ENCODE measurements at regions not wholly inside any gene's neighbourhood (a gene's known extent, or its start where the extent isn't known, plus 50 kb on each side); places are given as distances from the start of the nearest gene placed in this dataset.

DNA sequence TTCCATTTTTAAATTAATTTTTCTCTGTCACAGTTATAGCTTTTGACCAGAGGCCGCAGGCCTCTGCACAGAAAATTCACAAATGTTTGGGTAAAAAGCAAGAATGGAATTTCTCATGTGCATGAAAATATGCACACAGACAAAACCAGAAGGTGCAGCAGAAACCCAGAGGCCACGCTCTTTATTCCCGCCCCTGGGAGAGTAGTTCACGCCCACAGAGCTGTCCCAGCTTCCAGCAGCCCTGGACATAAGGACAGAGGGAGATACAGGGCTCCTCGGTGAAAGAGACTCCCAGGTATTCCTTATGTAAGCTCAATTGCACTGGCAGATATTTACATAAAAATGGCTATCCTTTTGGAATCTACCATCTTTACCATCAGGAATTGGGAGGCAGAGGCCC, 245.2 kb upstream of the NFE2L3 start:
- H3K36me3 ChIP-seq (ENCODE audit: control insufficient read depth in 1 of 2, insufficient read depth in 2 of 2, low read length in 2 of 2): no peaks in the 10 kb centered on the region
- H3K4me1 ChIP-seq (ENCODE audit: control insufficient read depth in 1 of 2, insufficient read depth in 2 of 2, low read length in 2 of 2): no peaks in the 10 kb centered on the region
- no peak overlapping the region for H3K27ac ChIP-seq (ENCODE audit: low read length)
- no peaks in the 10 kb centered on the region for H3K27me3 ChIP-seq (ENCODE audit: low read depth, low read length)
- no peaks in the 10 kb centered on the region for H3K9me3 ChIP-seq (ENCODE audit: control insufficient read depth in 1 of 2, low read length in 2 of 2)
- H3K4me3 ChIP-seq (ENCODE audit: low read depth in 1 of 2, low read length in 2 of 2): no peak overlapping the region

DNA sequence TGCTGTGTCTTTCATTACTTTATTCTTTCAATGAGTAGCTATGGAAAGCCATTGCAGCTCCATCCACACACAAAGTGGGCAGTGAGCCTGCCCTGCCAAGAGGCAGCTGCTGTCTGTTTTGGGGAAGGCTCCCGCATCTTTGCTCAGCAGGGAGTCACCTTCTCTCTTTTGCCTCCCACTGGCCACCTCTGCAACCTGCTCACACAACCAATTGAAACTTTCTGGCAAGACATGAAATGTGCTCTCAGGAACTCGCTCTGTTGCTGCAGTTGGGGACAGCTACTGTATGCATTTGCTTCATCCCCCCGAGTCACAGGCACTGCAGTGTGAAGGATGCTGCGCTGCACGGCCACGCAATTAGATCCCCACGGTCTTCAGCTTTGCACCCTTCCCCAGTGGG, 244.8 kb upstream of the NFE2L3 start:
- Histone ChIP-seq H3K27me3 (ENCODE audit: low read depth, low read length) (no peaks in the 10 kb centered on the region), H3K9me3 (ENCODE audit: control insufficient read depth in 1 of 2, low read length in 2 of 2) (no peaks in the 10 kb centered on the region), H3K27ac (ENCODE audit: low read length) (no peak overlapping the region), H3K36me3 (ENCODE audit: control insufficient read depth in 1 of 2, insufficient read depth in 2 of 2, low read length in 2 of 2) (no peaks in the 10 kb centered on the region), H3K4me1 (ENCODE audit: control insufficient read depth in 1 of 2, insufficient read depth in 2 of 2, low read length in 2 of 2) (no peaks in the 10 kb centered on the region), H3K4me3 (ENCODE audit: low read depth in 1 of 2, low read length in 2 of 2) (no peak overlapping the region)

DNA sequence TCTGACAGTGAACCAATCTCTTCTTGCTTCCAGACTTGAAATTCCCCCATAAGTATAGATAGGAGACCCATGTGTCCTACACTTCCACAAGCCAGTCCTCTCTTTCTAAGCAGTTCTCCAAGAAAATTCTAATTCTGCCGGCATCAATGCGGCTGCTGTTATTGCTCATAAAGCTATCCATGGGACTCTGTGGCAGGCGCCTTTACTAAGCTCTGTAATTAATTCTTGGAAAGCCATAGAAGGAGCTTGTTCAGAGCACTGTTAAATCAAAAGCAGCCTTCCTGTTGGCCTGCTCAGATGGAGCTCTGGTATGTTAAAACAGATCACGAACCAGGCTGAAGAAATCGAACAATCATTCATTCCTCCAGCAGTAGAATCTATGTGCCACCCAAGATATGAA, 244.3 kb upstream of the NFE2L3 start:
- no peaks in the 10 kb centered on the region for H3K36me3 ChIP-seq (ENCODE audit: control insufficient read depth in 1 of 2, insufficient read depth in 2 of 2, low read length in 2 of 2)
- no peak overlapping the region for H3K27ac ChIP-seq (ENCODE audit: low read length)
- no peaks in the 10 kb centered on the region for H3K9me3 ChIP-seq (ENCODE audit: control insufficient read depth in 1 of 2, low read length in 2 of 2)
- H3K4me1 ChIP-seq (ENCODE audit: control insufficient read depth in 1 of 2, insufficient read depth in 2 of 2, low read length in 2 of 2): no peaks in the 10 kb centered on the region
- no peak overlapping the region for H3K4me3 ChIP-seq (ENCODE audit: low read depth in 1 of 2, low read length in 2 of 2)
- H3K27me3 ChIP-seq (ENCODE audit: low read depth, low read length): no peaks in the 10 kb centered on the region

DNA sequence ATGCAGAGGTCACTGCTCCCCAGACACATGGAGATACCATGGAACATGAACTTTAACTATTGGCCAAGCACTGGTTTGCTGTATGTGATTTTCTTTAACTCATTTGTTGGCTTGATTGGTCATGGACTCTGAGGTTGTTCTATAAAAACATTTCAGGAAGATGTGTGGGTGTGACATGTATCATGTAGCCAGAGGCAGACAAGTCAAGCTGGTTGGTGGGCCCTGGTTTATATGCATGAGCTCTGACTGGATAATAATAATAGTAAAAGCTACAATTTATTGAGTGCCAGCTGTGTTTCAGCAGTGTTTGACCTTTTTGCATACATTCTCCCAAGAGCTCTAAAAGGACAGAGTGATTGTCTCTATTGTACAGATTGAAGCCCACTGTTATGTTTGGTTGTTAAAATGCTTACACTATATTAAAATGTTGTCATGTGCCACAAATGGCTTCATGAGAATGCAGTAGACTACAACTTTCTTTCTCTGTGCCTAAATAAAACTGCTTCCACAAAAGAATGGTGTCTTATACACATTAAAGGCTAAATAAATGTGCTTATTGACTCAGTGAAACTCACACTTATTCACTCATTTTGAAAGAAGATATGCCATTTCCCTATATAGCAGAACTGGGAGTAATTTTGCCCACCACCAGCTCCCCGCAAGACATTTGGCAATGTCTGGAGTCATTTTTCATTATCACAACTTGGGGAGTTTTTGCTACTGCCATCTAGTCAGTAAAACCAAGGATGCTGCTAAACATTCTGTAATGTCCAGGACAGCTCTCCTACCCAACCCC, 243.6 kb upstream of the NFE2L3 start:
- Histone ChIP-seq H3K27ac (ENCODE audit: low read length) (no peak overlapping the region), H3K27me3 (ENCODE audit: low read depth, low read length) (no peaks in the 10 kb centered on the region), H3K4me1 (ENCODE audit: control insufficient read depth in 1 of 2, insufficient read depth in 2 of 2, low read length in 2 of 2) (no peaks in the 10 kb centered on the region), H3K9me3 (ENCODE audit: control insufficient read depth in 1 of 2, low read length in 2 of 2) (no peaks in the 10 kb centered on the region), H3K36me3 (ENCODE audit: control insufficient read depth in 1 of 2, insufficient read depth in 2 of 2, low read length in 2 of 2) (no peaks in the 10 kb centered on the region), H3K4me3 (ENCODE audit: low read depth in 1 of 2, low read length in 2 of 2) (no peak overlapping the region)

DNA sequence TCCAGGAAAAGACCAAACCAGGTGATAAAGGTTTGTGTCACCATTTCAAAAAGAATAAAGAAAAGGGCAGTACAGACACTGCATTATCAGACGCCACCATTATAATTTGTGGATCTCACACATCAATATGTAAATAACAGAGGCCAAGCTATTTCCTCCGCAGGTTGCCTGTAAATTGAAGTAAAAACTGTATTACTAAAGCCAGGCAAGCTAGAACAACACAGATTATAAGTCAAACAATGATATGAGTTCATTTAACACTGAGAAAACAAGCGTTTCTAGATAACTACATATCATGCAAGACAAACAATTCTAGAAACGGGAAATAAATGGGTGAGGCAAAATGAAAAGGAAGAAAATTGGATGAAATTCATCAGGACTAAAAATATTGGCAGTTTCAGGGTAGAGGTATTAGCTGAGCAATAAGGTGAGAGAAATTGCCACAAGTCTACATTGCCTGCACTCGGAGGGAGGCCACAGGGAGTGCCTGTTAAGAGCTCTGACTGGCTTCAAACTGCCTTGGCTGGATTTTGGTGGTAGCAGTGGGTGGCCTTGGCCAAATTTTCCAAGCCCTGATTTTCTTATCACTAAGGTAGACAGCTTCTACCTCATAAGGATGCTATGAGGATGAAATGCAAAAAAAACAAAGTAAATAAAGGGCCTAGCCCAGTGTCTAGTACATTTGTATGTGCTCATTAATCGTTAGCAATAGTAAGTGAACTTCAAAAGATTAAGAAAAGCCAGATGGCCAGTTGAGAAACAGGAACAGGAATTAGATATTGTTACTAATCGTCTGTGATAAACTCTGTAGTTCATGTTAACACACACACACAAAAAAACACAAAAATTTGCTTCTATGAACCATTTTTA, 240.0 kb upstream of the NFE2L3 start:
- no peak overlapping the region for H3K4me3 ChIP-seq (ENCODE audit: low read depth in 1 of 2, low read length in 2 of 2)
- no peak overlapping the region for H3K27ac ChIP-seq (ENCODE audit: low read length)
- H3K9me3 ChIP-seq (ENCODE audit: control insufficient read depth in 1 of 2, low read length in 2 of 2): no peaks in the 10 kb centered on the region
- no peaks in the 10 kb centered on the region for H3K27me3 ChIP-seq (ENCODE audit: low read depth, low read length)
- no peaks in the 10 kb centered on the region for H3K4me1 ChIP-seq (ENCODE audit: control insufficient read depth in 1 of 2, insufficient read depth in 2 of 2, low read length in 2 of 2)
- no peaks in the 10 kb centered on the region for H3K36me3 ChIP-seq (ENCODE audit: control insufficient read depth in 1 of 2, insufficient read depth in 2 of 2, low read length in 2 of 2)

DNA sequence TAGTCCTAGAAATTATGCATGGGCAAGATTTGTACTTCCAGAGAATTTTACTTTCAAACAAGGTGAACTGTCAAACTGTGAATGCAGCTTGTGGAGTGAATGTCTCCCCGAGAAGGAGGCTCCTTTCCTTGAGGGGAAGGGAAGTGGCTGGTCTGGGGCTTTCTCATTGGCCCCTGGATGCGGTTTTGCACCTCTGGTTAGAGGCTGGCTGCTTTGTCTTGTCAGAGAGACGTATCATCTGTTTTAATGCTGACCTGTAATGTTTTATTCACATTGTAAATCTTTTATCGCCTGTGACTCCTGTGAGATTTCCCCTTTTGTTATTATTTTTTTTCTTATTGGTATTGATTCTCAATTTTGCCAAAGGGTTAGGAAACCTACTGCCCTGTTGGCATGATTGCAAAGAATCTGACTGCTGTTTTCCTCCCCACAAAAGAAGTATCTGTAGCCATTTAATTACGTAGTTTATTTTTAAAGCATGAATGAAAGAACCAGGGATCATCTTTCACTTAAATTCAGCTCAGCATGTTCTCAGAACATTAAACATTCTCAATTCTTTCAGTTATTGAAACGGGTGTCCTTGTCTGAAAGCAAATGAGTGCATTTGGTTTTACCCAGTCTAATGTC, 238.3 kb upstream of the NFE2L3 start:
- Histone ChIP-seq H3K27me3 (ENCODE audit: low read depth, low read length) (no peaks in the 10 kb centered on the region), H3K4me1 (ENCODE audit: control insufficient read depth in 1 of 2, insufficient read depth in 2 of 2, low read length in 2 of 2) (no peaks in the 10 kb centered on the region), H3K36me3 (ENCODE audit: control insufficient read depth in 1 of 2, insufficient read depth in 2 of 2, low read length in 2 of 2) (no peaks in the 10 kb centered on the region), H3K9me3 (ENCODE audit: control insufficient read depth in 1 of 2, low read length in 2 of 2) (peaks cover 0 to 4% of the 10 kb centered on the region in 2 donors), H3K27ac (ENCODE audit: low read length) (no peak overlapping the region), H3K4me3 (ENCODE audit: low read depth in 1 of 2, low read length in 2 of 2) (no peak overlapping the region)

DNA sequence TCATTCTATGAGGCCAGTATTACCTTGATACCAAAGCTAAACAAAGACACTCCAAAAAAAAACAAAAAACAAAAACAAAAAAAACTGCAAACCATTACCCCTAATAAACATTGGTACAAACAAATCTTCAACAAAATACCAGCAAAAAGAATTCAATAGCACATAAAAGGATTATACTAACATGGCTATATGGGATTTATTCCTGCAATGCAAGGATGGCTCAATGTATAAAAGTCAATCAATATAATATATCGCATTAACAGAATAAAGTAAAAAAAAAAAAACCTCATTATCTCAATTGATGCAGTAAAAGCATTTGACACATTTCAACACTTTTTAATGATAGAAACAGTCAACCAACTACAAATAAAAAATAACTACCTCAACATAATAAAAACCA, 233.3 kb upstream of the NFE2L3 start:
- Histone ChIP-seq H3K4me3 (ENCODE audit: low read depth in 1 of 2, low read length in 2 of 2) (no peak overlapping the region), H3K27ac (ENCODE audit: low read length) (no peak overlapping the region), H3K36me3 (ENCODE audit: control insufficient read depth in 1 of 2, insufficient read depth in 2 of 2, low read length in 2 of 2) (no peaks in the 10 kb centered on the region), H3K9me3 (ENCODE audit: control insufficient read depth in 1 of 2, low read length in 2 of 2) (peaks cover 0 to 4% of the 10 kb centered on the region in 2 donors), H3K4me1 (ENCODE audit: control insufficient read depth in 1 of 2, insufficient read depth in 2 of 2, low read length in 2 of 2) (no peaks in the 10 kb centered on the region), H3K27me3 (ENCODE audit: low read depth, low read length) (no peaks in the 10 kb centered on the region)

DNA sequence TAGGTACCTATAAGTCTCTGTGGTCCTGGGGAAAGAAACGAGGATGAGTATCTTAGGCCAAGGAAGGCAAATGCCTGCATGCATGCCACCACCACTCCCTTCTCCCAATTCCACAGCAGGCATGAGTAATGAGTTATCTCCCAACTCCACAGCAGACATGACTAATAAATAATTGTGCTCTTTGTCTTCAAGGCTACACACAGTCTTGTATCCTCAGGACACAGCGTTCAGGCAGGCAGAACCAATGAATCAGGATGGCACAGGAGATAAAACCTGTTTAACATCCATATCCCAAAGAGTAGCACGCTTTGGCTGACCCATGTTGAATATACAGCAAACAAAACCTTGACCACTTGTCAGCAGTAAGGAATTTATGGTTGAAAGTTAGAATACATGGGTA, 229.7 kb upstream of the NFE2L3 start:
- Histone ChIP-seq H3K27ac (ENCODE audit: low read length) (no peak overlapping the region), H3K4me1 (ENCODE audit: control insufficient read depth in 1 of 2, insufficient read depth in 2 of 2, low read length in 2 of 2) (no peaks in the 10 kb centered on the region), H3K27me3 (ENCODE audit: low read depth, low read length) (no peaks in the 10 kb centered on the region), H3K4me3 (ENCODE audit: low read depth in 1 of 2, low read length in 2 of 2) (no peak overlapping the region), H3K9me3 (ENCODE audit: control insufficient read depth in 1 of 2, low read length in 2 of 2) (peaks cover 0 to 4% of the 10 kb centered on the region in 2 donors), H3K36me3 (ENCODE audit: control insufficient read depth in 1 of 2, insufficient read depth in 2 of 2, low read length in 2 of 2) (no peaks in the 10 kb centered on the region)

DNA sequence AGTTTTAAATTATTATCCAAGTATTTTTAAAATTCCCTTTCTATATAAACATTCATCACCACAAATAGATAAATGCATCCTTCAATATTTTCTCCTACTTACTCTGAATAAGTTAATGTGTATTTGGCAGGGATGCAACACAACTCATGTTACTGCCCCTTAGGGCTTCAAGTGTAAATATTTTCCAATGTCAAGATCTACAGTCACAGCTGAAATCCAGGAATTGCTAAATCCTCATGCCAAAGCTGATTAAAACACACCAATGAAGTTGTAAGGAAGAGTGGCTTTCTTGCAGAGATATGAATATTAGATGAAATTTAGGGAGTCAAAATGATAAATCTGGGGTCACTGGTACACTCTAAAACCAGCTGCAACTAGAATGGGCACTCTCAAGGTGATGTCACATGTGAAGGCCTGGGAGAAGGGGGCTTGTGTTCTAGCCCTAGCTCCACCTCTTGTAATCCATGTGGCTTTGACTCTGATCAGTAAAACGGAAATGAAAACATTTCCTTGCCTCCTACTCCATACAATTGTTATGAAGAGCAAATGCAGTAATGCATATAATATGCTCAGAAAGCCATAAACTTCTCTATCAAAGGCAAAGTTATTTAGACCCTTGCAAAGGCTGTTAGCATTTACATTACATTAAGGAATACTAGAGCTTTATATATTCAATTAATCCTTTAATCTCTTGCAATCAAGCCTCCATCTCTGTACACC, 228.1 kb upstream of the NFE2L3 start:
- no peak overlapping the region for H3K4me3 ChIP-seq (ENCODE audit: low read depth in 1 of 2, low read length in 2 of 2)
- H3K27ac ChIP-seq (ENCODE audit: low read length): no peak overlapping the region
- H3K9me3 ChIP-seq (ENCODE audit: control insufficient read depth in 1 of 2, low read length in 2 of 2): no peaks in the 10 kb centered on the region
- H3K36me3 ChIP-seq (ENCODE audit: control insufficient read depth in 1 of 2, insufficient read depth in 2 of 2, low read length in 2 of 2): no peaks in the 10 kb centered on the region
- no peaks in the 10 kb centered on the region for H3K27me3 ChIP-seq (ENCODE audit: low read depth, low read length)
- H3K4me1 ChIP-seq (ENCODE audit: control insufficient read depth in 1 of 2, insufficient read depth in 2 of 2, low read length in 2 of 2): no peaks in the 10 kb centered on the region

DNA sequence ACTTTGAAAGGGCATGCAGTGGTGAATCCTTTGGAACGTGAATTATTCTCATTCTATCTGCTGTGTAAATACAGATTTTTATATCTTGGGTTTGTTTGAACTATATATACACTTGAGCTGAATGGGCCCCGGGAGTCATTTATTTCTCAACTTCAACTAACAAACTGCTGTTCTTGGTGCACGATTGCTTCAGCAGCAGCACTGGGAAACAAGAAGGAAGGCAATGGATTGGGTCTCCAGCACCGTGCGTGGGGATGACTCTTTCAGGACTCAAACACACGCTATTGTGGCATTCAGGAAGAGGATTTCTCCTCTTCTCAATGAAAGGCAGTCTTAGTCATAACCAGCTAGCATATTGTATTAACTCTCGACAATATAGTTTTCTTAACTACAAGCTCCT, 226.0 kb upstream of the NFE2L3 start:
- H3K27me3 ChIP-seq (ENCODE audit: low read depth, low read length): no peaks in the 10 kb centered on the region
- no peak overlapping the region for H3K4me3 ChIP-seq (ENCODE audit: low read depth in 1 of 2, low read length in 2 of 2)
- no peaks in the 10 kb centered on the region for H3K9me3 ChIP-seq (ENCODE audit: control insufficient read depth in 1 of 2, low read length in 2 of 2)
- H3K4me1 ChIP-seq (ENCODE audit: control insufficient read depth in 1 of 2, insufficient read depth in 2 of 2, low read length in 2 of 2): no peaks in the 10 kb centered on the region
- H3K27ac ChIP-seq (ENCODE audit: low read length): no peak overlapping the region
- no peaks in the 10 kb centered on the region for H3K36me3 ChIP-seq (ENCODE audit: control insufficient read depth in 1 of 2, insufficient read depth in 2 of 2, low read length in 2 of 2)

DNA sequence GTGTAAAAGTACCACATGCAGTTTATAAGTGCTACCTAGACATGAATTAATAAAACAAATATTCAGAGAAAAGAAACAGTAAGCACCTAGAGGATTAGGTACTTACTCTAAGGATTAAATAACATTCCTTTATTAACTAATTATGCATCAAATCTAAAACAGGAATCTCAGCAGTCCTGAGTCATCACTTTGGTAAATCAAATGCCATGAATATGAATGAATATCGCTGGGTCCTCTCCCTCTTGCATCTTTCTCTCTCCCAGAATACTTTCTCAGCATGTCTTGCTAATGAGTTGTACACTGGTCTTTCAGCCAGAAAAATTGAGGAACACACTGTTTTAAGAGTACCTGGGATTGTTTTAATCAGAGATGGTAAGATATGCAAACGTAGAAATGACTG, 225.5 kb upstream of the NFE2L3 start:
- Histone ChIP-seq H3K4me1 (ENCODE audit: control insufficient read depth in 1 of 2, insufficient read depth in 2 of 2, low read length in 2 of 2) (no peaks in the 10 kb centered on the region), H3K27me3 (ENCODE audit: low read depth, low read length) (no peaks in the 10 kb centered on the region), H3K36me3 (ENCODE audit: control insufficient read depth in 1 of 2, insufficient read depth in 2 of 2, low read length in 2 of 2) (no peaks in the 10 kb centered on the region)

More for the DNA sequence above, 225.5 kb upstream of the NFE2L3 start:
- H3K4me3 ChIP-seq (ENCODE audit: low read depth in 1 of 2, low read length in 2 of 2): no peak overlapping the region
- no peaks in the 10 kb centered on the region for H3K9me3 ChIP-seq (ENCODE audit: control insufficient read depth in 1 of 2, low read length in 2 of 2)
- no peak overlapping the region for H3K27ac ChIP-seq (ENCODE audit: low read length)

All from muscle layer of duodenum (tissue), 2 donors.